Upper lobe of left lung (tissue), 4 donors: ENCODE measurements at regions not wholly inside any gene's neighbourhood (a gene's known extent, or its start where the extent isn't known, plus 50 kb on each side); places are given as distances from the start of the nearest gene placed in this dataset.

Experiments used
- EP300 ChIP-seq, 4 donors: sonication (generic); formaldehyde crosslinking; IDR thresholded peaks; one replicate each; pipeline ENCODE4 v1.5.1; 2017; ENCODE audit warnings: antibody characterized with exemption in 4 of 4, control low read depth in 2 of 4
- POLR2A ChIP-seq, 4 donors: fragments of 450-650 bp; IDR thresholded peaks; one replicate each; pipeline ENCODE4 v1.5.1; 2016 to 2017; ENCODE audit warnings: antibody characterized with exemption in 4 of 4, mild to moderate bottlenecking in 2 of 4
- POLR2AphosphoS5 ChIP-seq, 2 donors: sonication (generic); formaldehyde crosslinking; IDR thresholded peaks; one replicate each; pipeline ENCODE4 v1.5.1; 2017; ENCODE audit warnings: antibody characterized with exemption in 2 of 2
- TF ChIP-seq, protein P1 (sequence below), 6 experiments: fragments of 450-650 bp in 4 of 6; fragments of 200-600 bp in 2 of 6; sonication (generic) in 2 of 6; IDR thresholded peaks; one replicate each; pipeline ENCODE4 v1.5.1; 2016 to 2019; ENCODE audit warnings: antibody characterized with exemption in 6 of 6

- TF ChIP-seq, protein P1, sequence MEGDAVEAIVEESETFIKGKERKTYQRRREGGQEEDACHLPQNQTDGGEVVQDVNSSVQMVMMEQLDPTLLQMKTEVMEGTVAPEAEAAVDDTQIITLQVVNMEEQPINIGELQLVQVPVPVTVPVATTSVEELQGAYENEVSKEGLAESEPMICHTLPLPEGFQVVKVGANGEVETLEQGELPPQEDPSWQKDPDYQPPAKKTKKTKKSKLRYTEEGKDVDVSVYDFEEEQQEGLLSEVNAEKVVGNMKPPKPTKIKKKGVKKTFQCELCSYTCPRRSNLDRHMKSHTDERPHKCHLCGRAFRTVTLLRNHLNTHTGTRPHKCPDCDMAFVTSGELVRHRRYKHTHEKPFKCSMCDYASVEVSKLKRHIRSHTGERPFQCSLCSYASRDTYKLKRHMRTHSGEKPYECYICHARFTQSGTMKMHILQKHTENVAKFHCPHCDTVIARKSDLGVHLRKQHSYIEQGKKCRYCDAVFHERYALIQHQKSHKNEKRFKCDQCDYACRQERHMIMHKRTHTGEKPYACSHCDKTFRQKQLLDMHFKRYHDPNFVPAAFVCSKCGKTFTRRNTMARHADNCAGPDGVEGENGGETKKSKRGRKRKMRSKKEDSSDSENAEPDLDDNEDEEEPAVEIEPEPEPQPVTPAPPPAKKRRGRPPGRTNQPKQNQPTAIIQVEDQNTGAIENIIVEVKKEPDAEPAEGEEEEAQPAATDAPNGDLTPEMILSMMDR (IDR thresholded peaks at IDR 0.05) = no peak
- TF ChIP-seq POLR2AphosphoS5 (IDR thresholded peaks at IDR 0.05) = no peak
- no peak for TF ChIP-seq EP300 (IDR thresholded peaks at IDR 0.05)
- TF ChIP-seq POLR2A (IDR thresholded peaks at IDR 0.05) = no peak
Measured at GRCh38 chr5:131104169-131104808, 60.8 kb downstream of the HINT1 start.
